Cerebellar cortex (tissue), 1 donor: ENCODE measurements at regions not wholly inside any gene's neighbourhood (a gene's known extent, or its start where the extent isn't known, plus 50 kb on each side); places are given as distances from the start of the nearest gene placed in this dataset.
"Not testable (repeated sequence)": the region's sequence is repeated elsewhere in the genome, so short reads cannot be mapped to it uniquely, and the experiment has no call there.

ENCODE experiments used
- DNase-seq: peaks from one replicate; pipeline ENCODE4 v3.0.0-alpha.2; 2015; ENCODE audit warnings: low spot score

- no peak for DNase-seq
Observed at GRCh38 chr9:1919229-1919628, 95.9 kb upstream of the SMARCA2 start.

- no peak for DNase-seq
Observed at GRCh38 chr9:1920386-1920785, 94.8 kb upstream of the SMARCA2 start.

- no peak for DNase-seq
Observed at GRCh38 chr9:1922026-1922425, 93.1 kb upstream of the SMARCA2 start.

GRCh38 chr9:1927546-1927945, 87.6 kb upstream of the SMARCA2 start:
- DNase-seq, result peak; percentile 22

GRCh38 chr9:1929134-1929533, 86.0 kb upstream of the SMARCA2 start:
- DNase-seq, result no peak

GRCh38 chr9:1929722-1930244, 85.4 kb upstream of the SMARCA2 start:
- no peak for DNase-seq

- DNase-seq, result not testable (repeated sequence)
Observed at GRCh38 chr9:1930245-1930736, 84.9 kb upstream of the SMARCA2 start.

GRCh38 chr9:1938135-1938534, 77.0 kb upstream of the SMARCA2 start:
- DNase-seq, result no peak

- DNase-seq, result no peak
Observed at GRCh38 chr9:1938675-1939170, 76.4 kb upstream of the SMARCA2 start.

GRCh38 chr9:1939466-1939865, 75.7 kb upstream of the SMARCA2 start:
- DNase-seq, result no peak

- DNase-seq, result peak; percentile 42
Observed at GRCh38 chr9:1939926-1940368, 75.2 kb upstream of the SMARCA2 start.

- no peak for DNase-seq
Observed at GRCh38 chr9:1941989-1942388, 73.2 kb upstream of the SMARCA2 start.

- no peak for DNase-seq
Observed at GRCh38 chr9:1946526-1947283, 68.4 kb upstream of the SMARCA2 start.

- DNase-seq, result no peak
Observed at GRCh38 chr9:1947438-1947837, 67.7 kb upstream of the SMARCA2 start.

- DNase-seq, result no peak
Observed at GRCh38 chr9:1948541-1948940, 66.6 kb upstream of the SMARCA2 start.

- DNase-seq, result no peak
Observed at GRCh38 chr9:1951446-1951845, 63.7 kb upstream of the SMARCA2 start.

GRCh38 chr9:1952001-1952400, 63.1 kb upstream of the SMARCA2 start:
- no peak for DNase-seq

- DNase-seq, result no peak
Observed at GRCh38 chr9:1954238-1954637, 60.9 kb upstream of the SMARCA2 start.

- DNase-seq, result no peak
Observed at GRCh38 chr9:1956958-1957357, 58.2 kb upstream of the SMARCA2 start.

- DNase-seq, result no peak
Observed at GRCh38 chr9:1957856-1958255, 57.3 kb upstream of the SMARCA2 start.

- no peak for DNase-seq
Observed at GRCh38 chr9:1959371-1959770, 55.8 kb upstream of the SMARCA2 start.

- DNase-seq, result no peak
Observed at GRCh38 chr9:1960342-1961042, 54.7 kb upstream of the SMARCA2 start.

- no peak for DNase-seq
Observed at GRCh38 chr9:1962122-1962521, 53.0 kb upstream of the SMARCA2 start.
